Tibial nerve (tissue), 3 donors: ENCODE measurements at regions not wholly inside any gene's neighbourhood (a gene's known extent, or its start where the extent isn't known, plus 50 kb on each side); places are given as distances from the start of the nearest gene placed in this dataset.

Experiments used
- POLR2A ChIP-seq, 2 donors: fragments of 450-650 bp; IDR thresholded peaks; one replicate each; pipeline ENCODE4 v1.6.1; 2017; ENCODE audit warnings: antibody characterized with exemption in 2 of 2, mild to moderate bottlenecking in 2 of 2, moderate library complexity in 2 of 2
- TF ChIP-seq, protein P1 (sequence below), 5 experiments: fragments of 200-600 bp in 3 of 5; fragments of 450-650 bp in 2 of 5; sonication (generic) in 3 of 5; IDR thresholded peaks; one replicate each; pipeline ENCODE4 v1.5.1; 2016 to 2019; ENCODE audit warnings: antibody characterized with exemption in 5 of 5, mild to moderate bottlenecking in 3 of 5, moderate library complexity in 2 of 5

DNA sequence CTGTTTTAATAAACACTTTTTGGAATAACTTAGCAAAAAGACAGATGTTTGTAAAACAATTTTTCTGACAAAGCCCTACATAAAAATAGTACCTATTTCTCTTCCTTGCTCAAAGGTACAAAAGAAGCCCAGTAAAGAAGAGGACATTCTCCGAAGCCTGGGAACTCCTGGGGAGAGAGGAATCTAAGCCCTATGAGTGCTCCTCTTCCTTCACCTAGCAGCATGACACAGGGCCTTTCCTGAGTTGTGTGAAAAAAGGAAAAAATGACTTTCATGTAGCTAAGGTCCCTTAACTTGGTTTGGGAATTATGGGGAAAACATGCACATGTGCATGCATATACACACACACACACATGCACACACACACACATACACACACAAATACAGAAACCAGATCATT, 586.9 kb downstream of the TMA16 start:
- TF ChIP-seq, protein P1, sequence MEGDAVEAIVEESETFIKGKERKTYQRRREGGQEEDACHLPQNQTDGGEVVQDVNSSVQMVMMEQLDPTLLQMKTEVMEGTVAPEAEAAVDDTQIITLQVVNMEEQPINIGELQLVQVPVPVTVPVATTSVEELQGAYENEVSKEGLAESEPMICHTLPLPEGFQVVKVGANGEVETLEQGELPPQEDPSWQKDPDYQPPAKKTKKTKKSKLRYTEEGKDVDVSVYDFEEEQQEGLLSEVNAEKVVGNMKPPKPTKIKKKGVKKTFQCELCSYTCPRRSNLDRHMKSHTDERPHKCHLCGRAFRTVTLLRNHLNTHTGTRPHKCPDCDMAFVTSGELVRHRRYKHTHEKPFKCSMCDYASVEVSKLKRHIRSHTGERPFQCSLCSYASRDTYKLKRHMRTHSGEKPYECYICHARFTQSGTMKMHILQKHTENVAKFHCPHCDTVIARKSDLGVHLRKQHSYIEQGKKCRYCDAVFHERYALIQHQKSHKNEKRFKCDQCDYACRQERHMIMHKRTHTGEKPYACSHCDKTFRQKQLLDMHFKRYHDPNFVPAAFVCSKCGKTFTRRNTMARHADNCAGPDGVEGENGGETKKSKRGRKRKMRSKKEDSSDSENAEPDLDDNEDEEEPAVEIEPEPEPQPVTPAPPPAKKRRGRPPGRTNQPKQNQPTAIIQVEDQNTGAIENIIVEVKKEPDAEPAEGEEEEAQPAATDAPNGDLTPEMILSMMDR (IDR thresholded peaks at IDR 0.05), result no peak
- no peak for TF ChIP-seq POLR2A (IDR thresholded peaks at IDR 0.05)
